Activated CD4-positive, alpha-beta T cell treated with anti-CD3 and anti-CD28 coated beads, Interleukin-10, Interleukin-2, amounts not matched to agents 100 ng/mL and 50 ng/mL, durations not matched to agents 16 hours and 8 hours (primary cell): ENCODE measurements at regions not wholly inside any gene's neighbourhood (a gene's known extent, or its start where the extent isn't known, plus 50 kb on each side); places are given as distances from the start of the nearest gene placed in this dataset.
"Not testable (repeated sequence)": the region's sequence is repeated elsewhere in the genome, so short reads cannot be mapped to it uniquely, and the experiment has no call there.

Experiments
- DNase-seq: peaks from one replicate; pipeline ENCODE4 v3.0.0-alpha.2; 2020

- no peak for DNase-seq
These were observed 66.1 kb downstream of the RBMX2 start for GRCh38 chrX:130467936-130468335.

- DNase-seq, result no peak
These were observed 66.7 kb downstream of the RBMX2 start for GRCh38 chrX:130468395-130468923.

GRCh38 chrX:130482871-130483270 is 81.1 kb downstream of the RBMX2 start:
- DNase-seq, result no peak

- DNase-seq, result no peak
These were observed 84.1 kb downstream of the RBMX2 start for GRCh38 chrX:130485870-130486269.

GRCh38 chrX:130495502-130495901 is 93.7 kb downstream of the RBMX2 start:
- DNase-seq, result not testable (repeated sequence)

- no peak for DNase-seq
These were observed 95.7 kb downstream of the RBMX2 start for GRCh38 chrX:130497531-130497930.

- DNase-seq, result no peak
These were observed 97.0 kb downstream of the RBMX2 start for GRCh38 chrX:130498653-130499274.

- DNase-seq, result no peak
These were observed 100.3 kb downstream of the RBMX2 start for GRCh38 chrX:130502016-130502570.

- DNase-seq, result no peak
These were observed 102.2 kb downstream of the RBMX2 start for GRCh38 chrX:130504019-130504418.

- DNase-seq, result no peak
These were observed 105.2 kb downstream of the RBMX2 start for GRCh38 chrX:130507015-130507414.

- DNase-seq, result not testable (repeated sequence)
These were observed 110.7 kb downstream of the RBMX2 start for GRCh38 chrX:130512534-130512933.

- DNase-seq, result no peak
These were observed 114.3 kb downstream of the RBMX2 start for GRCh38 chrX:130516123-130516522.

GRCh38 chrX:130523460-130524394 is 121.9 kb downstream of the RBMX2 start:
- DNase-seq, result no peak

GRCh38 chrX:130524476-130525194 is 122.8 kb downstream of the RBMX2 start:
- no peak for DNase-seq

GRCh38 chrX:130529531-130529930 is 127.7 kb downstream of the RBMX2 start:
- DNase-seq, result no peak

GRCh38 chrX:130531066-130531465 is 129.3 kb downstream of the RBMX2 start:
- DNase-seq, result no peak

GRCh38 chrX:130539721-130540321 is 138.0 kb downstream of the RBMX2 start:
- DNase-seq, result peak; percentile 51

- no peak for DNase-seq
These were observed 142.0 kb downstream of the RBMX2 start for GRCh38 chrX:130543603-130544325.

- DNase-seq, result no peak
These were observed 144.0 kb downstream of the RBMX2 start for GRCh38 chrX:130545796-130546195.

GRCh38 chrX:130549382-130549781 is 147.6 kb downstream of the RBMX2 start:
- not testable (repeated sequence) for DNase-seq

GRCh38 chrX:130550351-130550750 is 148.6 kb downstream of the RBMX2 start:
- no peak for DNase-seq
